Dendritic cell treated with granulocyte-macrophage colony-stimulating factor and Interleukin-4, amounts not matched to agents 40 ng/mL and 50 ng/mL, for 4 days (primary cell): ENCODE measurements at regions not wholly inside any gene's neighbourhood (a gene's known extent, or its start where the extent isn't known, plus 50 kb on each side); places are given as distances from the start of the nearest gene placed in this dataset.
"Not testable (repeated sequence)": the region's sequence is repeated elsewhere in the genome, so short reads cannot be mapped to it uniquely, and the experiment has no call there.

Experiments used
- H3K27ac Mint-ChIP-seq: one replicate; pipeline ENCODE4 v1.8.0; 2022; ENCODE audit warnings: mild to moderate bottlenecking, mixed read lengths
- H3K27me3 Mint-ChIP-seq: one replicate; pipeline ENCODE4 v1.8.0; 2022; ENCODE audit warnings: mild to moderate bottlenecking, mixed read lengths
- H3K36me3 Mint-ChIP-seq: one replicate; pipeline ENCODE4 v1.8.0; 2022; ENCODE audit warnings: low read depth, mixed read lengths
- H3K4me1 Mint-ChIP-seq: one replicate; pipeline ENCODE4 v1.8.0; 2022; ENCODE audit warnings: low read depth, mixed read lengths
- H3K4me3 Mint-ChIP-seq: one replicate; pipeline ENCODE4 v1.8.0; 2022; ENCODE audit warnings: mild to moderate bottlenecking, moderate library complexity, mixed read lengths
- H3K9me3 Mint-ChIP-seq: one replicate; pipeline ENCODE4 v1.8.0; 2022; ENCODE audit warnings: mixed read lengths
- intact Hi-C: fragments of 100-400 bp; cut with micrococcal nuclease; formaldehyde crosslinking; loops from one replicate; pipeline ENCODE4 v1.15.0; 2022

GRCh38 chr4:181770971-181771370, 472.2 kb upstream of the TENM3 start:
- Mint-ChIP-seq H3K27ac (no peak overlapping the region), H3K4me1 (no peaks in the 10 kb centered on the region), H3K9me3 (peaks cover 6% of the 10 kb centered on the region), H3K27me3 (no peaks in the 10 kb centered on the region), H3K4me3 (no peak overlapping the region), H3K36me3 (no peaks in the 10 kb centered on the region)
- intact Hi-C loops, result no loop called here

GRCh38 chr4:181775298-181775697, 467.9 kb upstream of the TENM3 start:
- no peak overlapping the region for H3K27ac Mint-ChIP-seq
- H3K4me1 Mint-ChIP-seq, result no peaks in the 10 kb centered on the region
- no peak overlapping the region for H3K4me3 Mint-ChIP-seq
- H3K27me3 Mint-ChIP-seq, result no peaks in the 10 kb centered on the region
- intact Hi-C loops, result no loop called here
- H3K9me3 Mint-ChIP-seq, result peaks cover 35% of the 10 kb centered on the region
- H3K36me3 Mint-ChIP-seq, result no peaks in the 10 kb centered on the region

DNA sequence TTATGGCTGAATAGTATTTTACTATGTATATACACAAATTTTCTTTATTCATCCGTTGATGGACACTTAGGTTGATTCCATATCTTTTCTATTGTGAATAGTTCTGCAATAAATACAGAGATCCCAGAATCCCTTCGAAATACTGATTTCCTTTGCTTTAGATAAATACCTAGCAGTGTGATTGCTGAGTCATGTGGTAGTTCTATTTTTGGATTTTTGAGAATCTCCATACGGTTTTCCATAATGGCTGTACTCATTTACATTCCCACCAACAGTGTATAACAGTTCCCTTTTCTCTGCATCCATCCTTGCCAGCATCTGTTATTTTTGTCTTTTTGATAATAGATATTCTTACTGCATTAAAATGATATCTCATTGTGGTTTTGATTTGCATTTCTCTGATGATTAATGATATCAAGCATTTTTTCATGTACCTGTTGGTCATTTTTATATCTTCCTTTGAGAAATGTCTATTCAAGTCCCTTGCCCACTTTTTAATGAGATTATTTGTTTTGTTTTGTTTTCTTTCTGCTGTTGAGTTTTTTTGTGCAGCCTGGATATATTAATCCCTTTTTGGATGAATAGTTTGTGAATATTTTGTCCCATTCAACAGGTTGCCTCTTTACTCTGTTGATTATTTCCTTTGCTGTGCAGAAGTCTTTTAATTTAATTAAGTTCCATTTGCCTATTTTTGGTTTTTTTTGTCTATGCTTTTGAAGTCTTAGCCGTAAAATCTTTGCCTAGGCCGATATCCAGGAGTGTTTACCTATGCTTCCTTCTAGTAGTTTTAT, 466.7 kb upstream of the TENM3 start:
- Mint-ChIP-seq H3K4me3 (no peak overlapping the region), H3K27me3 (no peaks in the 10 kb centered on the region), H3K27ac (no peak overlapping the region), H3K36me3 (no peaks in the 10 kb centered on the region), H3K4me1 (no peaks in the 10 kb centered on the region), H3K9me3 (peaks cover 35% of the 10 kb centered on the region)
- intact Hi-C loops, result no loop called here

DNA sequence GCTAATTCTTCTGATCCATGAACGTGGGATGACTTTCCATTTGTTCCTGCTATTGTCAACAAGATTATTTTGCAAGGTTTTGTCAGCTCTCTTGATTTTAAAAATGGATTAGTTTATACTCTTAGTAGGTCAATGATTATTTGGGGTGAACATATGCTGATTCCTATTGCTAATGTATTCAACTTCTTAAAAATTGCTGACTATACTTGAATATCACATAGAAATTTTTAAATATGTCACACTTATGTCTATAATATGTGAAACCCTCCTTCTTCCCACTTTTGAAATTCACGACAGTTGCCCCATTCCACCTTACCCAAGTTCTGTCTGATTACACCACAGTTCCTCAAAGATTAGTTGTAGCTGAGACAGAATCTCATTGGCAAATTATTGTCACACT, 465.7 kb upstream of the TENM3 start:
- Mint-ChIP-seq H3K27ac (no peak overlapping the region), H3K27me3 (no peaks in the 10 kb centered on the region), H3K4me3 (no peak overlapping the region), H3K4me1 (no peaks in the 10 kb centered on the region), H3K9me3 (peaks cover 40% of the 10 kb centered on the region), H3K36me3 (no peaks in the 10 kb centered on the region)
- intact Hi-C loops, result no loop called here

DNA sequence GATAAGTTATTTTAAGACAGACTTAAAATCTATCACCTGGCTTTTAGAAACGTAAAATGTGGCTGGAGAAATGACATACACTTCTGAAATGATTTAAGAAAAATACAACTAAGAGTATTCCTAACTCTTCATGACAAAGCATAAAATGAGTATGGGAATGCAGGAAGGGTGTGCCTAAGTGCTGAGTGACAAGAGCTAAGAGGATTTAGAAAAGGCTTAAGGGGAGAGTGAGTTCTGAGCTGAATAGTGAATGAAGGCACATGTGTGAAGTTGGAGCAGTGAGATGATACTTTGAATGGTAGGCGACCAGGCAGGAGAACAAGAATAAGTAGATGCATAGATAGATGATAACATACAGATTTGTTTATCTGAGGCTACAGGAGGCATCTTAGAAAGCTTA, 458.3 kb upstream of the TENM3 start:
- H3K9me3 Mint-ChIP-seq, result peaks cover 48% of the 10 kb centered on the region
- no peaks in the 10 kb centered on the region for H3K27me3 Mint-ChIP-seq
- intact Hi-C loops, result no loop called here
- H3K27ac Mint-ChIP-seq, result no peak overlapping the region
- no peaks in the 10 kb centered on the region for H3K4me1 Mint-ChIP-seq
- no peaks in the 10 kb centered on the region for H3K36me3 Mint-ChIP-seq
- H3K4me3 Mint-ChIP-seq, result no peak overlapping the region

- intact Hi-C loops, result no loop called here
- H3K9me3 Mint-ChIP-seq, result peaks cover 30% of the 10 kb centered on the region
- H3K4me1 Mint-ChIP-seq, result no peaks in the 10 kb centered on the region
- H3K27ac Mint-ChIP-seq, result no peak overlapping the region
- H3K36me3 Mint-ChIP-seq, result no peaks in the 10 kb centered on the region
- no peak overlapping the region for H3K4me3 Mint-ChIP-seq
- H3K27me3 Mint-ChIP-seq, result no peaks in the 10 kb centered on the region
Measured at GRCh38 chr4:181792641-181793040, 450.6 kb upstream of the TENM3 start.

GRCh38 chr4:181793096-181793495, 450.1 kb upstream of the TENM3 start:
- no peak overlapping the region for H3K4me3 Mint-ChIP-seq
- H3K4me1 Mint-ChIP-seq, result no peaks in the 10 kb centered on the region
- intact Hi-C loops, result no loop called here
- H3K9me3 Mint-ChIP-seq, result peaks cover 30% of the 10 kb centered on the region
- no peak overlapping the region for H3K27ac Mint-ChIP-seq
- H3K27me3 Mint-ChIP-seq, result no peaks in the 10 kb centered on the region
- H3K36me3 Mint-ChIP-seq, result no peaks in the 10 kb centered on the region

- Mint-ChIP-seq H3K27ac (no peak overlapping the region), H3K9me3 (peaks cover 30% of the 10 kb centered on the region), H3K36me3 (no peaks in the 10 kb centered on the region), H3K4me1 (no peaks in the 10 kb centered on the region), H3K27me3 (no peaks in the 10 kb centered on the region), H3K4me3 (no peak overlapping the region)
- intact Hi-C loops, result no loop called here
Measured at GRCh38 chr4:181796502-181796901, 446.7 kb upstream of the TENM3 start.

GRCh38 chr4:181798536-181798935, 444.7 kb upstream of the TENM3 start:
- Mint-ChIP-seq H3K36me3 (no peaks in the 10 kb centered on the region), H3K27me3 (no peaks in the 10 kb centered on the region), H3K27ac (no peak overlapping the region), H3K4me1 (no peaks in the 10 kb centered on the region), H3K4me3 (no peak overlapping the region), H3K9me3 (peaks cover 30% of the 10 kb centered on the region)
- intact Hi-C loops, result no loop called here

- H3K4me3 Mint-ChIP-seq, result no peak overlapping the region
- intact Hi-C loops, result no loop called here
- peaks cover 30% of the 10 kb centered on the region for H3K9me3 Mint-ChIP-seq
- H3K36me3 Mint-ChIP-seq, result no peaks in the 10 kb centered on the region
- H3K4me1 Mint-ChIP-seq, result no peaks in the 10 kb centered on the region
- no peak overlapping the region for H3K27ac Mint-ChIP-seq
- no peaks in the 10 kb centered on the region for H3K27me3 Mint-ChIP-seq
Measured at GRCh38 chr4:181799561-181800069, 443.6 kb upstream of the TENM3 start.

GRCh38 chr4:181802207-181802606, 441.0 kb upstream of the TENM3 start:
- Mint-ChIP-seq H3K9me3 (peaks cover 8% of the 10 kb centered on the region), H3K27ac (no peak overlapping the region), H3K4me1 (no peaks in the 10 kb centered on the region), H3K27me3 (no peaks in the 10 kb centered on the region), H3K36me3 (no peaks in the 10 kb centered on the region), H3K4me3 (no peak overlapping the region)
- intact Hi-C loops, result no loop called here

DNA sequence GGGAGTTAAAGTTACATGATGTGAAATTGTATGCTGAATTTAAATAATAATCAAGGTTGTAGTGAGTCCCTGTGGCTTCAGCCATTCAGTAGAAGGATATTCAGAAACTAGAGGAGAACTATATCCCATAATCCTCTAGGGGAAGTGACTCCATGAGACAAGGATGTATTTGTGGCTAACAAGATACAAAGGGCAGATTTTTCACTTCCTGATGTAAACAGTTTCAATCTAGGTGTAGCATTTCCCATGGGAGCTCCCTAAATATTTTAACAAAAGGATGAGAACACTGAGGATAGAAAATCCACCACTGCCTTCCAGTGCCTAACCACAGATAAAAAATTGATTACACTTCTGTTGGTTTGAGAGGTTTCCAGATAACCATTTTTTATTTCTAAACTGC, 435.4 kb upstream of the TENM3 start:
- H3K4me1 Mint-ChIP-seq, result no peaks in the 10 kb centered on the region
- H3K9me3 Mint-ChIP-seq, result no peaks in the 10 kb centered on the region
- no peak overlapping the region for H3K27ac Mint-ChIP-seq
- intact Hi-C loops, result no loop called here
- H3K27me3 Mint-ChIP-seq, result no peaks in the 10 kb centered on the region
- H3K36me3 Mint-ChIP-seq, result no peaks in the 10 kb centered on the region
- H3K4me3 Mint-ChIP-seq, result no peak overlapping the region

- Mint-ChIP-seq H3K4me1 (no peaks in the 10 kb centered on the region), H3K27me3 (no peaks in the 10 kb centered on the region), H3K27ac (no peak overlapping the region), H3K4me3 (no peak overlapping the region), H3K9me3 (no peaks in the 10 kb centered on the region), H3K36me3 (no peaks in the 10 kb centered on the region)
- intact Hi-C loops, result no loop called here
Measured at GRCh38 chr4:181810711-181811110, 432.5 kb upstream of the TENM3 start.

DNA sequence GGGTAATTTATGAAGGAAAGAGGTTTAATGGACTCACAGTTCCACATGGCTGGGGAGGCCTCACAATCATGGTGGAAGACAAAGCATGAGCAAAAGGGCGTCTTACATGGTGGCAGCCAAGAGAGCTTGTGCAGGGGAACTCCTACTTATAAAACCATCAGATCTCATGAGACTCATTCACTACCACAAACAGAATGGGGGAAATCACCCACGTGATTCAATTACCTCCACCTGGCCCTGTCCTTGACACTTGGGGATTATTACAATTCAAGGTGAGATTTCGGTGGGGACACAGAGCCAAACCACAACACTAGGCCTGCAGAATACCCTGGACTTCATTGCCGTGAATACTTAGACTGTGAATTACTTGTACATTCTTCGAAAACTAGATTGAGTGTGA, 431.7 kb upstream of the TENM3 start:
- H3K36me3 Mint-ChIP-seq, H3K27me3 Mint-ChIP-seq, intact Hi-C loops, H3K27ac Mint-ChIP-seq, H3K4me3 Mint-ChIP-seq, H3K9me3 Mint-ChIP-seq, H3K4me1 Mint-ChIP-seq: not testable (repeated sequence)

DNA sequence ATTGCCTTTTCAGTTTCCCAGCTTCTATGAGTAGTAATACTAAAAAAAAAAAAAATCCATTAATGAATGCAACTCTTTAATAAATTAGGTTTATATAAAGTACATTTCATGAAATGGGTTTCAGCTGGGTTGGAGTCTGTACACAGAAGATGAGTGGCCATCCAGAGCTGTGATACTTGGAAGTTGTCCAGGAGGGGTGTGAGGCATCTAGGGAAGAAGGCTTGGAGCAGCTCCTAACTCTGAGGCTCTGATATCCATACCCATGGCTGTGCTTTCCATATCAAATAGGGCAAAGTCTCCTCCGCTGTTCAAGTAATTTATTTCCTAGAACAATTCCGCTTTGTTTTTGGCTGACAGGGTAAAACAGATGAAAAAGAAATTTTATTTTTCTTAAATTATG, 423.3 kb upstream of the TENM3 start:
- Mint-ChIP-seq H3K4me3 (no peak overlapping the region), H3K27ac (no peak overlapping the region), H3K9me3 (no peaks in the 10 kb centered on the region), H3K4me1 (no peaks in the 10 kb centered on the region), H3K27me3 (no peaks in the 10 kb centered on the region), H3K36me3 (no peaks in the 10 kb centered on the region)
- intact Hi-C loops, result no loop called here
